ENCODE measurements at regions not wholly inside any gene's neighbourhood (a gene's known extent, or its start where the extent isn't known, plus 50 kb on each side); places are given as distances from the start of the nearest gene placed in this dataset.
"Not testable (repeated sequence)": the region's sequence is repeated elsewhere in the genome, so short reads cannot be mapped to it uniquely, and the experiment has no call there.

GRCh38 chrX:74061879-74062278 lies 209.4 kb upstream of the XIST start:
- Histone ChIP-seq H4K20me1 (ENCODE audit: insufficient read depth, poor library complexity, severe bottlenecking) (no peaks in the 10 kb centered on the region), H3K4me2 (no peak overlapping the region), H3K9me2 (replicated peaks; ENCODE audit: insufficient read depth) (no peaks in the 10 kb centered on the region), H3K27me3 (no peaks in the 10 kb centered on the region), H3K4me1 (ENCODE audit: insufficient read depth) (no peaks in the 10 kb centered on the region), H2AFZ (no peak overlapping the region), H3K4me3 (no peak overlapping the region), H3K9me3 (ENCODE audit: low read depth) (no peaks in the 10 kb centered on the region), H3K79me2 (no peaks in the 10 kb centered on the region), H3K36me3 (replicated peaks; ENCODE audit: insufficient read depth, low read depth) (no peaks in the 10 kb centered on the region), H3K27ac (no peak overlapping the region)
- TF ChIP-seq EZH2 (IDR thresholded peaks at IDR 0.05; ENCODE audit: borderline replicate concordance) (no peak), CTCF (IDR thresholded peaks at IDR 0.05; ENCODE audit: poor library complexity) (no peak), EZH2phosphoT487 (IDR thresholded peaks at IDR 0.05; ENCODE audit: low read depth, severe bottlenecking, unreplicated experiment) (no peak)
- DNase-seq (ENCODE audit: low spot score): no peak
- 70% methylated on average over 4 of the region's 4 CpGs for WGBS (ENCODE audit: low lambda C conversion rate, missing lambda C conversion rate)

- H3K9me3 ChIP-seq (ENCODE audit: low read depth): no peaks in the 10 kb centered on the region
- DNase-seq (ENCODE audit: low spot score): no peak
- H4K20me1 ChIP-seq (ENCODE audit: insufficient read depth, poor library complexity, severe bottlenecking): no peaks in the 10 kb centered on the region
- no peak overlapping the region for H3K4me2 ChIP-seq
- no peaks in the 10 kb centered on the region for H3K27me3 ChIP-seq
- H3K9me2 ChIP-seq (replicated peaks; ENCODE audit: insufficient read depth): no peaks in the 10 kb centered on the region
- H2AFZ ChIP-seq: no peak overlapping the region
- TF ChIP-seq EZH2phosphoT487 (IDR thresholded peaks at IDR 0.05; ENCODE audit: low read depth, severe bottlenecking, unreplicated experiment) (no peak), CTCF (IDR thresholded peaks at IDR 0.05; ENCODE audit: poor library complexity) (no peak), EZH2 (IDR thresholded peaks at IDR 0.05; ENCODE audit: borderline replicate concordance) (no peak)
- H3K4me3 ChIP-seq: no peak overlapping the region
- no peaks in the 10 kb centered on the region for H3K79me2 ChIP-seq
- no peak overlapping the region for H3K27ac ChIP-seq
- H3K4me1 ChIP-seq (ENCODE audit: insufficient read depth): no peaks in the 10 kb centered on the region
- no peaks in the 10 kb centered on the region for H3K36me3 ChIP-seq (replicated peaks; ENCODE audit: insufficient read depth, low read depth)
Observed at GRCh38 chrX:74049126-74049525, 196.6 kb upstream of the XIST start.

- not testable (repeated sequence) for H3K36me3 ChIP-seq (replicated peaks; ENCODE audit: insufficient read depth, low read depth); H3K4me3 ChIP-seq; H3K79me2 ChIP-seq; H3K4me1 ChIP-seq (ENCODE audit: insufficient read depth); H3K27me3 ChIP-seq; H3K27ac ChIP-seq; H3K9me2 ChIP-seq (replicated peaks; ENCODE audit: insufficient read depth); H4K20me1 ChIP-seq (ENCODE audit: insufficient read depth, poor library complexity, severe bottlenecking); DNase-seq (ENCODE audit: low spot score); H2AFZ ChIP-seq; H3K9me3 ChIP-seq (ENCODE audit: low read depth); H3K4me2 ChIP-seq
- WGBS (ENCODE audit: low lambda C conversion rate, missing lambda C conversion rate): 100% methylated on average over 1 of the region's 1 CpG
Observed at GRCh38 chrX:74034066-74034465, 181.6 kb upstream of the XIST start.

GRCh38 chrX:74031527-74031926 lies 179.0 kb upstream of the XIST start:
- not testable (repeated sequence) for H3K27ac ChIP-seq; H2AFZ ChIP-seq; H3K9me3 ChIP-seq (ENCODE audit: low read depth); H4K20me1 ChIP-seq (ENCODE audit: insufficient read depth, poor library complexity, severe bottlenecking); H3K4me1 ChIP-seq (ENCODE audit: insufficient read depth); H3K36me3 ChIP-seq (replicated peaks; ENCODE audit: insufficient read depth, low read depth); H3K27me3 ChIP-seq; H3K4me3 ChIP-seq; H3K79me2 ChIP-seq; DNase-seq (ENCODE audit: low spot score); H3K9me2 ChIP-seq (replicated peaks; ENCODE audit: insufficient read depth); H3K4me2 ChIP-seq
- 90% methylated on average over 7 of the region's 7 CpGs for WGBS (ENCODE audit: low lambda C conversion rate, missing lambda C conversion rate)

- H3K4me2 ChIP-seq; H3K9me2 ChIP-seq (replicated peaks; ENCODE audit: insufficient read depth); H3K27me3 ChIP-seq; DNase-seq (ENCODE audit: low spot score); H2AFZ ChIP-seq; H3K27ac ChIP-seq; H4K20me1 ChIP-seq (ENCODE audit: insufficient read depth, poor library complexity, severe bottlenecking); H3K4me1 ChIP-seq (ENCODE audit: insufficient read depth); H3K36me3 ChIP-seq (replicated peaks; ENCODE audit: insufficient read depth, low read depth); H3K79me2 ChIP-seq; H3K9me3 ChIP-seq (ENCODE audit: low read depth); H3K4me3 ChIP-seq: not testable (repeated sequence)
- no CpG with 5 or more reads among the region's 1 CpG for WGBS (ENCODE audit: low lambda C conversion rate, missing lambda C conversion rate)
Observed at GRCh38 chrX:74030766-74031165, 178.3 kb upstream of the XIST start.

- not testable (repeated sequence) for H3K27ac ChIP-seq; H3K9me3 ChIP-seq (ENCODE audit: low read depth); DNase-seq (ENCODE audit: low spot score); H2AFZ ChIP-seq; H3K79me2 ChIP-seq; H3K4me3 ChIP-seq; H4K20me1 ChIP-seq (ENCODE audit: insufficient read depth, poor library complexity, severe bottlenecking); H3K36me3 ChIP-seq (replicated peaks; ENCODE audit: insufficient read depth, low read depth); H3K4me1 ChIP-seq (ENCODE audit: insufficient read depth); H3K27me3 ChIP-seq; H3K9me2 ChIP-seq (replicated peaks; ENCODE audit: insufficient read depth); H3K4me2 ChIP-seq
- 96% methylated on average over 3 of the region's 3 CpGs for WGBS (ENCODE audit: low lambda C conversion rate, missing lambda C conversion rate)
Observed at GRCh38 chrX:74025145-74025544, 172.6 kb upstream of the XIST start.

Measured in hepatocyte (in vitro differentiated cells).